ENCODE measurements at regions not wholly inside any gene's neighbourhood (a gene's known extent, or its start where the extent isn't known, plus 50 kb on each side); places are given as distances from the start of the nearest gene placed in this dataset.
"Not testable (repeated sequence)": the region's sequence is repeated elsewhere in the genome, so short reads cannot be mapped to it uniquely, and the experiment has no call there.

GRCh38 chr2:225894236-225894980, 494.9 kb downstream of the NYAP2 start:
- no peak for DNase-seq

DNA sequence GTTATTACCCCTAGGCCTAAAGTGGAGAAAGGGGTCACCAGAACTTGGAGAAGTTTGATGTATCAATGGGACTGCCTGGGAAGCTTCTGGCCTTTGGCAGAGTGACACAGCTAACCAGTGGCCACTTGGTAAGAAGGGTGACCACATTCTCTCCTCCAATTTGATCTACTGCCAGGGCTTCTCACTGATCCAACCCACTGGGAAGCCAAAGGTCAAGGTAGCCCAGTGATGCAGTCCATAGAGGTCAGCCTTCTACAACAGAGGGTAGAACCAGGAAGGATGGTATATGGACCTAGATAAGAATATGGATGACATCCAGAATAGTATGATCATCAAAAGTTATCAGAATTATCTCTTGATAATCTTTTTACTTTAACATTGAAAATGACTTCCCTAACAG, 493.6 kb downstream of the NYAP2 start:
- DNase-seq: no peak

DNA sequence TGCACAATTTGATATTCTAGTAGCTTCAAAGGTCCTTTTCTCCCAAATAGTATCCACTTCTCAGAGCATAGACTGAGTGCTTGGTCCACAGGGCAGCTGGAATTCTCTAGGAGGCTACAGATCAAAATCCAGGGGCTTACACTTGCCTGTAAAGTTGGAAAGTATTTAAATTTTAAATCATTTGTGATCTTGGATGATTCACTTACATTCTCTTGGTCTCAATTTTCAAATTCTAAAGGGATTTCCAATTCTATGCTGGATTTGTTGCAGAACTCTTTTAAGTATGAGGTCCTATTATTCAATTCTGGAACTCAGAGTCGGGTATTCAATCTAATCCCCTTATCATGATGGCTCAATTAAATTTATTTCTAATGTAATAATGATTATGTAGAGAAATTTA, 492.3 kb downstream of the NYAP2 start:
- DNase-seq: no peak

DNA sequence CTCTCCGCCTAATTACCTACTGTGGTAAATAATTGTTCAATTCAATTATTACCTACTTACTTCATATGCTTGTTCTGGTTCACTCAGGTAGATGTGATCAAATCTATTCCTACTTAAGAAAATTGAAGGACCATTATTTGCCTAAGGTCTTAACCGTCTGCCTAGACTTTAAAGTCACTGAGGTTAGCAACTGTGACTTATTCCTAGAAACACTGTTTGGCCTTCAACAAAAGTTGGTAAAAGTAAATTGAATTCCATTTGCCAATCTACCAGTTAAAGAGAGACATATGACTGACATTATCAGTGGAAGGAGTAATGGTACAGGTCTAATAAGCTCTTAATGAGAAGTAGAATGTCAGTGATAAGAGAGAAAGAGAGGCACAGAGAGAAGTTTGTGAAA, 491.5 kb downstream of the NYAP2 start:
- no peak for DNase-seq

GRCh38 chr2:225889452-225889851, 489.9 kb downstream of the NYAP2 start:
- no peak for DNase-seq

GRCh38 chr2:225867071-225867470, 467.6 kb downstream of the NYAP2 start:
- DNase-seq: no peak

GRCh38 chr2:225865468-225865867, 466.0 kb downstream of the NYAP2 start:
- DNase-seq: no peak

GRCh38 chr2:225864394-225864793, 464.9 kb downstream of the NYAP2 start:
- DNase-seq: no peak

DNA sequence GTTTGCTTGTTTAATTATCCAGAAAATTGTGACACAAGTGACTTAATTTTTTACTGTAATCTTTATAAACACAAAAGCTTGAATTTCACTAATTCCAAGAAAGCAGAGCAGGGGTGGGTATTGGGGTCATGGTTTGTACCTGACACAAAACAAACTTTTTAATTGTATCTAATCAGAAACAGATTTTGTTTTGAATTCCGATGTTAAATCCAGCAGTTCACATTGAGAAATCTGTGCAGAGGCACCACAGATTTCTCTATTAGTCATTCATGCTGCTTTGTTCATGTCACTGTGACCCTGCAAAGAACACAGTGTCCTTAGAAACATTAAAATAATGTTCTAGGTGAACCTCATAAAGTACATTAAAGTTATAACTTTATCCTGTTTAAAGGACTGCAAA, 443.4 kb downstream of the NYAP2 start:
- DNase-seq: no peak

GRCh38 chr2:225841314-225841713, 441.8 kb downstream of the NYAP2 start:
- no peak for DNase-seq

DNA sequence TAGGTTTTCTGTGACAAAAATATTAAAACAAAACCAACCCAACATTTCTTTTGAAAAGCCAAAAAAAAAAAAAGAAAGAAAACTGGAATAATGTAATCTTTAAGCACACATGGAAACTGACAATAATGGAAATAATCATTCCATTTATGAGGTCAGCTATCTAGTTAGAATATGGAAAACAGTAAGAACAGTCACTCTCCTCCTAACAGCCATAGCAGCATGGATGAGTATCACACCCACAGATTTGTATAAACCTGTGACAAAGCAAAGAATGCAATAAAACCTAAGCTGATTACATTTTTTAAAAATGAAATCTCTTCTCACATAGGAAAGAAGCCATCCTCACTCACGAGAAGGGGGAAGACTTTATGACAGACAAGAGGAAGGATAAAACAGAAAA, 437.8 kb downstream of the NYAP2 start:
- no peak for DNase-seq

DNA sequence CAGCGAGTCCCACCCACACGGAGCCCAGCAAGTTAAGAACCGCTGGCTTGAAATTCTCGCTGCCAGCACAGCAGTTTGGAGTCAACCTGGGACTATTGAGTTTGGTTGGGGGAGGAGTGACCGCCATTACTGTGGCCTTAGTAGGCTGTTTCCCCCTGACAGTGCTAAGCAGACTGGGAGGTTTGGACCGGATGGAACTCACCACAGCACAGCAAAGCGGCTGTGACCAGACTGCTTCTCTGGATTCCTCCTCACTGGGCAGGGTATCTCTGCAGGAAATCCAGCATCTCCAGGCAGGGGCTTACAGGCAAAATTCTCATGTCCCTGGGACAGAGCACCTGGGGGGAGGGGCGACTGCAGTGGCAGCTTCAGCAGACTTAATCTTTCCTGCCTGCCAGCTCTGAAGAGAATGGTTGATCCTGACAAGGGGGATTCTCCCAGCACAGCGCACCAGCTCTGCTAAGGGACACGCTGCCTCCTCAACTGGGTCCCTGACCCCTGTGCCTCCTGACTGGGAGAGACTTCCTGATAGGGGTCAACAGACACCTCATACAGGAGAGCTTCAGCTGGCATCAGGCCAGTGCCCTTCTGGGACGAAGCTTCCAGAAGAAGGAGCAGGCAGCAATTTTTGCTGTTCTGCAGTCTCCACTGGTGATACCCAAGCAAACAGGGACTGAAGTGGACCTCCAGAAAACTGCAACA, 425.4 kb downstream of the NYAP2 start:
- no peak for DNase-seq

- DNase-seq: no peak
Observed at GRCh38 chr2:225821351-225821750, 421.8 kb downstream of the NYAP2 start.

DNA sequence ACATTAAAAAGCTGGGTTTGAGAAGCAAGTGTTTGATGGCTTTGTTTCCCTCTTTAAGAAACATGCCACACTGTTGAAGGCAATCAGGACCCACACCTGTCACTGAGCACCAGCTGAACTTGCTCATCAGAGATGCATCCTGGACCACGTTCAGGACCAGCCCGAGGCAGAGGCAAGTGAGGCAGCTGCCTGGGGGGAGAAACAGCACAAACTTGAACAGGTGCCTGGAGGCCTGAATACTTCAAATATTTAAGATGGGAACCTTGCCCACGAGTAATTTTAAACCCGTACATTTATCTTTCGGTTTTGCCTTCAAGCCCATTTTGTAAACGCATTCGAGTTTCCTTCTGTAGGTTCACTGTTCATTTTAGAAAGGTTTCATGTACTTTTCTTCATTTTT, 421.3 kb downstream of the NYAP2 start:
- DNase-seq: no peak

GRCh38 chr2:225814554-225814953, 415.0 kb downstream of the NYAP2 start:
- DNase-seq: no peak

DNA sequence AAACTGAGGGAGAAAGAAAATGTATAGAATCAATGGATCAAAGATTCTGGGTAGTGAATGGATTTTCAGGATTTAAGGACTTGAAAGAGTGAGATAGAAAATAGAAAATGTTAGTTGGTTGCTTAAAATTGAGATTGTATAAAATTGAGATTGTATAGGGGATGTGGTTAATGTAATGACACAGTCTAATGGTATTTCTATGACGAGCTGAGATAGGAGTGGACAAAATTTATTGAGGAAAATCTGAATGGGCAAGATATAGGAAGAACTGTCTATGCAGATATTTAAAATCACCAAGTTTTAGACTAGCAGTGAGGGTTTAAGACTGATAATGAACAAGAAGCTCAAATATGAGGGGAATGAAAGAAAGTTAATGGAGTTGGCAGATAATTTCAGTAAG, 406.6 kb downstream of the NYAP2 start:
- no peak for DNase-seq

DNA sequence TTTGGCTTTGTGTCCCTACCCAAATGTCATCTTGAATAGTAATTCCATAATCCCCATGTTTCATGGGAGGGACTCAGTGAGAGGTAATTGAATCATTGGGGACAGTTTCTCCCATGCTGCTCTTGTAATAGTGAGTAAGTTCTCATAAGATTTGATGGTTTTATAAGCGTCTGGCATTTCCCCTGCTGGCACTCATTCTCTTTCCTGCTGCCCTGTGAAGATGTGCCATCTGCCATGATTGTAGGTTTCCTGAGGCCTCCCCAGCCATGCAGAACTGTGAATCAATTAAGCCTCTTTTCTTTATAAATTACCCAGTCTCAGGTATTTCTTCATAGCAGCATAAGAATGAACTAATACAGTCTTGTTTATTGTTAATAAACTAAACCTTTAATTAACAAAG, 402.6 kb downstream of the NYAP2 start:
- DNase-seq: not testable (repeated sequence)

GRCh38 chr2:225797394-225797793, 397.9 kb downstream of the NYAP2 start:
- no peak for DNase-seq

DNA sequence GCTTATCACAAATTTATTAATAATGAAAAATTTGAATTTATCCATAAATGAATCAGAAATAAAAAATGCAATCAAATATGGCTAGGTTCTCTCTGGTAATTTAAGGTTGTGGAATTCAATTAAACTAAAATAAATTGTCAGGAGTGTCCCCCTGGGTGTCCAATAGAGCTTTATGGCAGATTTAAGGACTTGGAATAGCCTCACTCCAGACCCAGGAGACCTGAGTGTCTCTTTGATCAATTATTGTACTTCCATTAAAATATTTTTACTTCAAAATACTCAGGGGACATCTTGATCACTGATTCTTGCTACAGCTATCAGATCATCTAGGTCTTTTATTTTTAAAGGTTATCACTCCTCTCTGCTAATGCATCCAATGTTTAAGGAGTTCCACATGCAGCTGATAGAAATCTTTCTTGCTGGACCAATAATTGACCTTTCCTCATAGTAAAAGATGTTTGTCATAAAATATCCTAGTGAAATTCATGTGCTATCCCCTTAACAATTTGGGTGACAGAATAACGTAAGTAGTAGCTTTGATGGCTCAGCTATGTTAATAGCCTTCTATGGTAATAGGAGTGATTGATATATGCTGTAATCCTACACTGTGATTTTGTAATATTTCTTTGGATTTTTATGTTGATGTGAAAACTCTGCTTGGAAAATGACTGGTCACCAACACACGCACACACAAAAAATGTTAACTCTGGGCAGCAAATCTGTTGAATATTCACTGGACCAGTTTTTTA, 395.3 kb downstream of the NYAP2 start:
- no peak for DNase-seq

- no peak for DNase-seq
Observed at GRCh38 chr2:225793736-225794550, 394.4 kb downstream of the NYAP2 start.

GRCh38 chr2:225788571-225789094, 389.1 kb downstream of the NYAP2 start:
- no peak for DNase-seq

- no peak for DNase-seq
Observed at GRCh38 chr2:225787497-225787896, 388.0 kb downstream of the NYAP2 start.

- DNase-seq: no peak
Observed at GRCh38 chr2:225781991-225782390, 382.5 kb downstream of the NYAP2 start.
